Mucosa of descending colon (tissue), 3 donors: ENCODE measurements at regions not wholly inside any gene's neighbourhood (a gene's known extent, or its start where the extent isn't known, plus 50 kb on each side); places are given as distances from the start of the nearest gene placed in this dataset.

ENCODE experiments used
- ATAC-seq: fragments of 200-7000 bp; cut with Tn5 transposase; one replicate; pipeline ENCODE4 v1.9.1; 2020; ENCODE audit warnings: mild to moderate bottlenecking, moderate library complexity
- DNase-seq, 3 donors: peaks; one replicate each; pipeline ENCODE4 v3.0.0-alpha.2; 2020
- H3K36me3 ChIP-seq: fragments of 200-600 bp; one replicate; pipeline ENCODE4 v1.8.0; 2021; ENCODE audit warnings: low read depth, mild to moderate bottlenecking
- H3K4me1 ChIP-seq: fragments of 200-600 bp; one replicate; pipeline ENCODE4 v1.8.0; 2021; ENCODE audit warnings: low read depth, mild to moderate bottlenecking
- H3K4me3 ChIP-seq: fragments of 200-600 bp; one replicate; pipeline ENCODE4 v1.8.0; 2021; ENCODE audit warnings: mild to moderate bottlenecking
- H3K9me3 ChIP-seq: fragments of 200-600 bp; one replicate; pipeline ENCODE4 v1.8.0; 2021; ENCODE audit warnings: mild to moderate bottlenecking
- CTCF ChIP-seq: fragments of 200-600 bp; IDR thresholded peaks from one replicate; pipeline ENCODE4 v1.8.0; 2022; ENCODE audit warnings: antibody characterized with exemption, mild to moderate bottlenecking
- intact Hi-C, 2 donors: fragments of 100-400 bp; cut with DNase I in 1 of 2; cut with micrococcal nuclease in 1 of 2; formaldehyde crosslinking; loops; one replicate each; pipeline versions ENCODE4 v1.11.0 to v1.11.1; 2022; cut with DNase I, micrococcal nuclease
- donor health status: DM: no; HTN: no; CAD: no; lungs with moderate emphysema.
- donor health status: DM: no; HTN: no; CAD: no.
- donor health status: DM: no; HTN: yes; CAD: no.

DNA sequence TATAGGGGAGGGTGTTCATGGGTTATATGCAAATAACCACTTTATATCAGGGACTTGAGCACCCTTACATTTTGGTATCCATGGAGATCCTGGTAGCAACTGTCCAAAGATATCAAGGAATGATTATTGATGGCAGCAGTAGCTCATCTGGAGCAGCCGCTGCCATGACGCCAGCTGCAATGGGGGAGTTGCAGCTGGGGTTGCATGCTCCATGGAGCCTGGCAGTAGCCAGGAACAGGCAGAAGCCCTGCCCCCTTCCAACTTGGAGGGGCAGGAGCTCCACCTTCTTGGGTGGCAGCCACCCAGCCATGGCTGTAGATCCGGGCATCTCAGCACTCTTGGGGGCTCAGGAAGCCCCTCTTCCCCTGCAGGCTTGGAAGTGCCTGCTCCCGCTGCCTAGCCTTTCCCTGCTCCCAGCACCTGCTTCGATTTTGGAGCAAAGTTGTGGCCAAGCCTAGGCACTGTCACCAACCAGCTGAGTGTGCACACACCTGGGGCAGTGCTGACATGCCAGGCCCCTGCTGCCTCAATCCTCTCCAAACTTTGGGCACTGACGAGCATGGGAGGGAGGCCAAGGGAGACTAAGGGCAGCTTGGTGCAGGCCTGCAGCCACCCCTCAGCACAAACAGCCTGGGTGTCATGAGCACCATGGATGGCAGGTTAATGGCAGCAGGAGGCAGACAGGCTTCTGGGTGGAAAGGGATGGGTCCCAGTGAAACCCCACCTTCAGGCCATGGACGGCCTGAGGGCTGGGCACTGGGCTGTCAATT lies 235.6 kb upstream of the CSNK1A1L start:
- TF ChIP-seq CTCF: no peak
- DNase-seq (no peak), ATAC-seq (no peak)
- Histone ChIP-seq H3K36me3 (no peaks in the 10 kb centered on the region), H3K9me3 (no peaks in the 10 kb centered on the region), H3K4me1 (no peaks in the 10 kb centered on the region), H3K4me3 (no peak overlapping the region)
- intact Hi-C loops: no loop called here

DNA sequence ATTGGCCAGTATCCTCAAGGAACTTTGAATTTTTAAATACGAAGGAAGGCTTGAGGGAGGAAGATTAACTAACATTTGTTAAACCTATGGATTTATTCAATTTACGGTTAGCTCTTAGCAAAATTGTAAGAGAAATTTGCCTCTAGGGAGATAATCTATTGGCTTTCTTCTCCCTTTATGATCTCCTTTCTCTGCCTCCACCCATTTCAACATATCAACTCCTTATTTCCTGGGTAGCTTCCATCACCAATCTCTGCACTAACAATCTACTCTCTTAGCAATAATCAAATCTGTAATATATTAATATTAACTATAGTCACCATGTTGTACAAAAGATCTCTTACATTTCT lies 233.9 kb upstream of the CSNK1A1L start:
- TF ChIP-seq CTCF: no peak
- ATAC-seq: no peak
- H3K4me1 ChIP-seq: no peaks in the 10 kb centered on the region
- intact Hi-C loops: no loop called here
- H3K4me3 ChIP-seq: no peak overlapping the region
- H3K9me3 ChIP-seq: no peaks in the 10 kb centered on the region
- no peaks in the 10 kb centered on the region for H3K36me3 ChIP-seq
- no peak for DNase-seq

DNA sequence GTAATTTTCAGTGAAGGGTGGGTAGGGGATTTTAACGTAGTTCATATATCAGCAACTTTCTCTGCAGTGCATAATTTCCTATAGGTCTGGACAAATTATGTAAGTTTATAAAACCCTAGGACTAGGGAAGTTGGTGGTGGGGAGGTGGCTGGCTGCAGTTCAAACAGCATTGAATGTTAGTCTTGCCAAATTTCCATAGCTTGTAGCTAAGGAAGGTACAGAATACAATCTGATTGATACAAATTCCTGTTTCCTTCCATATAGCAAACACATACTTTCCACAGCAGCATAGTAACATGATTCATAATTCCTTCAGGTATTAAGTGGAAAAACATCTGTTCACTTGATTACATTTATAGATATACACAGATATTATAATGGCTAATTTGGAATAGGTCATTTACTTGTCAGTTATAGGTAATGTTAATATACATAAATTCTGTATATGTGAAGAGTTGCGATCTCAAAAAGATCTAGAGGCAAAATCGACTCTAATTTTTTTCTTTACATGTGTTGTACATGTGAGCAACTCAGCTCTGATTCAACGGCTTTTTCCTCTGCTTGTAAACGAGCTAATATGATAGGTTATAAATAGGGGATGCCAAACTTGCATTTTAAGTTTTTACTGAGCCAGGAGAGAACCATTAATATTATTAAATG lies 233.4 kb upstream of the CSNK1A1L start:
- ATAC-seq: no peak
- intact Hi-C loops: no loop called here
- H3K9me3 ChIP-seq: no peaks in the 10 kb centered on the region
- no peak for DNase-seq
- no peak overlapping the region for H3K4me3 ChIP-seq
- no peaks in the 10 kb centered on the region for H3K4me1 ChIP-seq
- H3K36me3 ChIP-seq: no peaks in the 10 kb centered on the region
- TF ChIP-seq CTCF: no peak

DNA sequence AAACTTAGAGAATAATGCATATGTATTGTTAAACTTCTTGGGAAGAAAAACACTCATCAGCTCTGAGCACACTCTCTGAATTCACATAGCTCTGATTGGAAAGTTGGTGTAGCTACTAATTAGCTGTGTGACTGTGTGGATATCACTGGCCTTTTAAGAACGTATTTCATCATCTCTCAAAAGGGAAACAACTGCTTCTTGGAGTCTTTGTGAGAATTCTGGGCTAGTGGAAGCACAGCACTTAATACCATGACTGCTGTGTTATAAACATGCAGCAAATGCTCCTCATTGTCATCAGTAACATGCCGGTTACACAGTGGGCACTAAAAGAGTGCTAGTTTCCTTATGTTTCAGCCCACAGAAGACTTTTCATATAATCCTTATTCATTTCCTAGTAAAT lies 220.9 kb upstream of the CSNK1A1L start:
- Histone ChIP-seq H3K36me3 (no peaks in the 10 kb centered on the region), H3K4me1 (no peaks in the 10 kb centered on the region), H3K4me3 (no peak overlapping the region), H3K9me3 (no peaks in the 10 kb centered on the region)
- intact Hi-C loops: no loop called here
- ATAC-seq (no peak), DNase-seq (no peak)
- TF ChIP-seq CTCF: no peak

GRCh38 chr13:37319031-37319443 lies 213.6 kb upstream of the CSNK1A1L start:
- no peak for DNase-seq
- intact Hi-C loops: no loop called here
- no peaks in the 10 kb centered on the region for H3K36me3 ChIP-seq
- H3K9me3 ChIP-seq: no peaks in the 10 kb centered on the region
- TF ChIP-seq CTCF: no peak
- H3K4me3 ChIP-seq: no peak overlapping the region
- H3K4me1 ChIP-seq: no peaks in the 10 kb centered on the region
- ATAC-seq: no peak
